ENCODE measurements at regions not wholly inside any gene's neighbourhood (a gene's known extent, or its start where the extent isn't known, plus 50 kb on each side); places are given as distances from the start of the nearest gene placed in this dataset.

DNA sequence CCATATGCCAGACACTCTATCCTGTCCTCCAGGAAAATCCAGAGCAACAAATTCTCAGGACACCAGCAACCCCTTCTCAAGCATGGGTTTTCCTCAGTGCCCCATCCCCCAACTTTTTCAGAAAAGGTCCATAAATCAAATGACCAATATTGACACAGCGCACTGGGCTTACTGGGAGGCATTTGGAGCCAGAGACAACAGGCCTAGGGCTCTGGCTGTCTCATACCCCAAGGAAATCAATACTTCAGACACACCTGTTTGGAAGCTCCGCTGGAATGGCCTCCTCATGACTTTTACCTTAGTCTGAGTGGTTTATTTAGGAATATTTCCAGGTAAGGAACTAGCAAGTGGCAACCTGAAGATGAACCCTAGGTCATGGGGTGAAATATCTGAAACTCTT, 66.9 kb upstream of the TNR start:
- CTCF ChIA-PET, result no interaction called here

More for the DNA sequence above, 66.9 kb upstream of the TNR start:
- Histone ChIP-seq H3K27ac (ENCODE audit: low read depth, low read length) (no peak overlapping the region), H3K4me2 (ENCODE audit: low read length) (no peak overlapping the region), H3K36me3 (ENCODE audit: control insufficient read depth in 1 of 2, insufficient read depth in 2 of 2, low read length in 2 of 2) (no peaks in the 10 kb centered on the region), H3K9me2 (ENCODE audit: insufficient read depth) (no peaks in the 10 kb centered on the region), H4K20me1 (ENCODE audit: insufficient read depth) (no peaks in the 10 kb centered on the region), H3K4me1 (ENCODE audit: control insufficient read depth in 1 of 2, insufficient read depth in 2 of 2, low read length in 2 of 2) (no peaks in the 10 kb centered on the region), H3K9me3 (ENCODE audit: control insufficient read depth in 1 of 2, insufficient read depth in 1 of 2, low read depth in 1 of 2, low read length in 2 of 2) (no peaks in the 10 kb centered on the region), H3K4me3 (replicated peaks in 1 of 2; ENCODE audit: low read depth in 1 of 2, low read length in 2 of 2) (no peak overlapping the region), H2AFZ (ENCODE audit: low read depth, low read length, poor library complexity, severe bottlenecking) (no peak overlapping the region), H3K9ac (ENCODE audit: low read length) (no peak overlapping the region), H3K27me3 (ENCODE audit: insufficient read depth, low read length) (peaks cover 16% of the 10 kb centered on the region), H3K79me2 (ENCODE audit: insufficient read depth, low read length) (no peaks in the 10 kb centered on the region)
- TF ChIP-seq, protein P1, sequence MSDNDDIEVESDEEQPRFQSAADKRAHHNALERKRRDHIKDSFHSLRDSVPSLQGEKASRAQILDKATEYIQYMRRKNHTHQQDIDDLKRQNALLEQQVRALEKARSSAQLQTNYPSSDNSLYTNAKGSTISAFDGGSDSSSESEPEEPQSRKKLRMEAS (IDR thresholded peaks at IDR 0.05), result no peak
- TF ChIP-seq ZNF274 (IDR thresholded peaks at IDR 0.05; ENCODE audit: low read depth, low read length), result no peak
- TF ChIP-seq CEBPB (IDR thresholded peaks at IDR 0.05; ENCODE audit: low read depth), result no peak
- TF ChIP-seq SRF (IDR thresholded peaks at IDR 0.05; ENCODE audit: low read depth), result no peak
- TF ChIP-seq EZH2phosphoT487 (IDR thresholded peaks at IDR 0.05; ENCODE audit: borderline replicate concordance), result no peak
- TF ChIP-seq FOSL1 (IDR thresholded peaks at IDR 0.05; ENCODE audit: low read depth), result no peak
- no peak for TF ChIP-seq EZH2 (IDR thresholded peaks at IDR 0.05)
- TF ChIP-seq POLR2A (IDR thresholded peaks at IDR 0.05; ENCODE audit: borderline replicate concordance, extremely low read depth, insufficient read depth, insufficient read length), result no peak
- TF ChIP-seq, protein P2, sequence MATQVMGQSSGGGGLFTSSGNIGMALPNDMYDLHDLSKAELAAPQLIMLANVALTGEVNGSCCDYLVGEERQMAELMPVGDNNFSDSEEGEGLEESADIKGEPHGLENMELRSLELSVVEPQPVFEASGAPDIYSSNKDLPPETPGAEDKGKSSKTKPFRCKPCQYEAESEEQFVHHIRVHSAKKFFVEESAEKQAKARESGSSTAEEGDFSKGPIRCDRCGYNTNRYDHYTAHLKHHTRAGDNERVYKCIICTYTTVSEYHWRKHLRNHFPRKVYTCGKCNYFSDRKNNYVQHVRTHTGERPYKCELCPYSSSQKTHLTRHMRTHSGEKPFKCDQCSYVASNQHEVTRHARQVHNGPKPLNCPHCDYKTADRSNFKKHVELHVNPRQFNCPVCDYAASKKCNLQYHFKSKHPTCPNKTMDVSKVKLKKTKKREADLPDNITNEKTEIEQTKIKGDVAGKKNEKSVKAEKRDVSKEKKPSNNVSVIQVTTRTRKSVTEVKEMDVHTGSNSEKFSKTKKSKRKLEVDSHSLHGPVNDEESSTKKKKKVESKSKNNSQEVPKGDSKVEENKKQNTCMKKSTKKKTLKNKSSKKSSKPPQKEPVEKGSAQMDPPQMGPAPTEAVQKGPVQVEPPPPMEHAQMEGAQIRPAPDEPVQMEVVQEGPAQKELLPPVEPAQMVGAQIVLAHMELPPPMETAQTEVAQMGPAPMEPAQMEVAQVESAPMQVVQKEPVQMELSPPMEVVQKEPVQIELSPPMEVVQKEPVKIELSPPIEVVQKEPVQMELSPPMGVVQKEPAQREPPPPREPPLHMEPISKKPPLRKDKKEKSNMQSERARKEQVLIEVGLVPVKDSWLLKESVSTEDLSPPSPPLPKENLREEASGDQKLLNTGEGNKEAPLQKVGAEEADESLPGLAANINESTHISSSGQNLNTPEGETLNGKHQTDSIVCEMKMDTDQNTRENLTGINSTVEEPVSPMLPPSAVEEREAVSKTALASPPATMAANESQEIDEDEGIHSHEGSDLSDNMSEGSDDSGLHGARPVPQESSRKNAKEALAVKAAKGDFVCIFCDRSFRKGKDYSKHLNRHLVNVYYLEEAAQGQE (IDR thresholded peaks at IDR 0.05; ENCODE audit: low read depth), result no peak
- no peak for TF ChIP-seq POLR2AphosphoS5 (IDR thresholded peaks at IDR 0.05; ENCODE audit: low read depth, low read length)
- no peak for TF ChIP-seq RAD21 (IDR thresholded peaks at IDR 0.05; ENCODE audit: low read depth)
- ChIA-PET POLR2A (no interaction called here), RAD21 (ENCODE audit: low non-redundant PET in 1 of 2, low total read pairs in 2 of 2, uncharacterized antibody in 2 of 2, unreplicated experiment in 2 of 2) (no interaction called here)
- DNase-seq (ENCODE audit: low read depth, low spot score), result no peak
- intact Hi-C loops (cut with micrococcal nuclease), result no loop called here
- no peak for ATAC-seq
- no TSS peak for BruUV-seq (replicated peaks)
